Endometrial microvascular endothelial cells (primary cell): ENCODE measurements at regions not wholly inside any gene's neighbourhood (a gene's known extent, or its start where the extent isn't known, plus 50 kb on each side); places are given as distances from the start of the nearest gene placed in this dataset.
"Not testable (repeated sequence)": the region's sequence is repeated elsewhere in the genome, so short reads cannot be mapped to it uniquely, and the experiment has no call there.

Experiments used
- in situ Hi-C: cut with HindIII; loops from 2 replicates; pipeline ENCODE4 v1.10.0; 2017; ENCODE audit warnings: low sequenced_read_pairs, low pct_unique_long_range_greater_than_20kb; ENCODE audit errors: inconsistent ontology term

GRCh38 chr10:63930584-63930983, 409.4 kb downstream of the REEP3 start:
- in situ Hi-C loops = no loop called here

DNA sequence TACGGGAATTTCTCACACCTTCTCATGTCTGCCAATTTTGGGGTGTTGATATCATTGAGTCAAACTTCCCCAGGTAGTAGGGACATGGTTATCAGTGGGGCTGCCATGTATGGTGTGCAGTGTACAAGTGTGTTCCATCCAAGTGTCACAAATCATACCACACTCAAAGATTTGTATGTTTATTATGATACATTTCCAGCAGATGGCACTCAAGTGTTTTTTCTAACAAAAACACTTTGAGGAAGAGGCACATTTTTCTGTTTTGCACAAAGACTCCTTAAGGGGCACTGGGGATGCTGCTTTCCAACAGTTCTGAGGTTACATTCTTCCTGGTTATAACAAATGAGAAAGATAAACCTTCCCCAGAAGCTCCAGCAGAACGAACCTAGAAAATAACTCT, 414.5 kb downstream of the REEP3 start:
- in situ Hi-C loops = no loop called here

DNA sequence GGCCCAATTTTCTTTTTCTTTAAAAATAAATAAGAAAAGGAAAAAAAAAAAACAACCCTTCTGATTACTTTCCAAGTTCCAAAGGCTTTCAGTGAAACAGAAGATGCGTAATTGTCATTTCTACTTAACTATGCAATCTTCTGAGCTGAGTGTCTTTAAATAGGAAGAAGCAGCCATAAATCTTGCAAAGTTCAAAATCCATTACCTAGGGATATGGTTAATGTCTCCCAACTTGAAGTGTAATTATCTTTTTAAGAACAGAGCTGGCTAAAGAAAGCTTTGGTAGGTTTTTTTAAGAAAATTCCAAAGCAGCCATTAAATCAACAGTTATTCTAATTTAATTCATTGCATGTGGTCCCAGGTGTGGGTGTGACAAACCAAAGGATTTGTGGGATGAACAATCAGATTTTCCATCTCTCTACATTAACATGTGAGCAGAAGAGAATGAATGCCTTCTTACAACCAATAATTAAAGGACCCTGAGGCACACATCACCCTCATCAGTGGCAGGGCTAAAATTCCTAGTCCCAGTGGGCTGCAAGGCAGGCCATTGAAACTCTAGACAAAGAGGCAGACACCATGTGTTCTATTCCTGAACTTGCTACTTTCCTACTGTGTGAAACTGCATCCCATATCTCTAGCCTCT, 419.2 kb downstream of the REEP3 start:
- in situ Hi-C loops = no loop called here

GRCh38 chr10:63964406-63964805, 443.2 kb downstream of the REEP3 start:
- in situ Hi-C loops = no loop called here

DNA sequence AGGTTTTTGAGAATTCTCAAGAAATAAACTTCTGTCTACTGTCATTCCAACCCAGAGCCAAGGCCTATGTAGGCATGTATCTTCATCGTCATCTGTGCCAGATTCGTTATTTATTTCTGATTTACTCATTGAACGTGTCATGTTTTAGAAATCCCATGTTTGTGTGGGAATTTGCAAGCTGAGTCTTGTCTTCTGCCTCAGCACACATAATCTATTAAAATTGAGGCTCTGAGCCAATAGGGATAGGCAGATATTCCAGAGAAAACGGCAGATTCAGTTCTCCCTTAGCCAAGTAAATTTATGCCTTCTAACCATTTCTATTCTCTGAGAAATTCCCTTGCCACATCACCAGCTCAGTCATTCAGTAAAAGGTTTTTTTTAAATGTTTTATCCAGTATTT, 444.6 kb downstream of the REEP3 start:
- in situ Hi-C loops = no loop called here

GRCh38 chr10:63972949-63973827, 452.0 kb downstream of the REEP3 start:
- in situ Hi-C loops = no loop called here

- in situ Hi-C loops = no loop called here
Measured at GRCh38 chr10:63976538-63976937, 455.3 kb downstream of the REEP3 start.

DNA sequence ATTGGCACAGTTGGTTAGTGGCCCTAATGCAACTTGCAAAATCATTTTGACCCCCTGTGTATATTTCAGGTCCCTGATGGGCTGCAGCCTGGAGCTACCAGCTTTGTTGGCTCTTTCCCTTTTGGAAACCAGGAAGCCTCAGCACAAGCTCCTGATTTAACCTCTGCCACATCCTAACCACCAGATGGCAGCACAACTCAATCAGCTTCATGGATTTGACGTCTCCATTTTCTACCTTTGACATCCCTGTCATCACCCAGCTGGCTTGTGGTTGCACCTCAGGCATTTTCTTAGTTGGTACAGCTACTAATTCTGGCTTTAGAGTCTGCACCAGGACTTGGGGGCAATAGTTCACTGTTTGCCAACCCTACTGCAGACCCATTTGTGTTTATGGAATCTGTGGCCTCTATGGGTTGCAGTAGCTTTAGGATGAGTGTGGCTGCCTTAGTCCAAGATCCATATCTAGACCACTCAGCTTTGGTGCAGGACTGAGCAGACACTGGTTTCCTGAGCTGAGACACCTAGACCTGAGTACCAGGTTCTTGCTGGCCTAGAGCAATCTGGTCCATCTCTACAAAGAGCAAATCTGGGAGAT, 456.2 kb downstream of the REEP3 start:
- in situ Hi-C loops = no loop called here

DNA sequence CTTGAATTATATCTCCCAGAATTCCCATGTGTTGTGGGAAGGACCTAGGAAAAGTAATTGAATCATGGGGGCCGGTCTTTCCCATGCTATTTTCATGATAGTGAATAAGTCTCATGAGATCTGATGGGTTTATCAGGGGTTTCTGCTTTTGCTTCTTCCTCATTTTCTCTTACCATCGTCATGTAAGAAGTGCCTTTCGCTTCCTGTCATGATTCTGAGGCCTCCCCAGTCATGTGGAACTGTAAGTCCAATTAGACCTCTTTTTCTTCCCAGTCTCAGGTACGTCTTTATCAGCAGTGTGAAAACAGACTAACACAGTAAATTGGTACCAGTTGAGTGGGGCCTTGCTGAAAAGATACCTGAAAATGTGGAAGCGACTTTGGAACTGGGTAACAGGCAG, 459.7 kb downstream of the REEP3 start:
- in situ Hi-C loops = not testable (repeated sequence)

- in situ Hi-C loops = not testable (repeated sequence)
Measured at GRCh38 chr10:63984061-63984460, 462.9 kb downstream of the REEP3 start.

- in situ Hi-C loops = no loop called here
Measured at GRCh38 chr10:63986536-63986935, 465.3 kb downstream of the REEP3 start.

- in situ Hi-C loops = no loop called here
Measured at GRCh38 chr10:63987212-63987611, 466.0 kb downstream of the REEP3 start.

DNA sequence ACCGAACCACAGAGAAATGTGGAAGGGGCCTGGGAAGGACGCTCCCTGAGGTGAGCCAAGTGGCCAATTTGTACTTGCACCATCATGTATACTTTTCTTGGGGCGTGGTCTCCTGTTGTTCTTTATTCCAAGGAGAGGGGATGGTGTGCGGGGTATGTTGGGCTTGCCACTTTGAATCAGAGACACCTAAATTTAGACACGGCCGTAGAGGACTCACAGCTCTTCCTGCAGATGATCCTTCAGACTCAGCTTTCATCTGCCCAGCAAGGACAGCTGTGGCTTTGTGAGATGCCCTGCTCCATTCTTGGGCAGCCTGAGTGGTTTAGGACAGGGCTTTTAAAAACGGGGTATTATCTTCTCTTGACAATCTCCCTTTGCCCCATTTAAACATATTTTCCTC, 473.2 kb downstream of the REEP3 start:
- in situ Hi-C loops = no loop called here

- in situ Hi-C loops = no loop called here
Measured at GRCh38 chr10:64007157-64007556, 486.0 kb downstream of the REEP3 start.

DNA sequence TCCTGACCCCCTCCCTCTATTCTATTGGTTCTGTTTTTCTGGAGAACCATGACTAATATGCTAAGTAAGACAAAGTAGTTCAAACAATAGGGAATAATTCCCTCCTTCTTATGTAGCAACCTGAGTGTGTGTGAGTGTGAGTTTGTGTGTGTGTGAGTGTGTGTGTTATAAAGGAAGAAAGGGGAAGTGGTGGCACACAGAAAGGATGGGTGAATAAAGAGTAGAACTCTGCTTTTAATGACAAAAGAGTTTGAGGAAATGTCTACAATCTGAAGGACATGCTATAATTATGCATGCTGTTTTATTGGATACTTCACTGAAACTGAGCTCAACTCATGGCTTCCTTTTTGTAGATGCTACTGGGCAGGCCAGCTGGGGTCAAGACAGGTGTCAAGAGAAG, 489.5 kb downstream of the REEP3 start:
- in situ Hi-C loops = no loop called here

GRCh38 chr10:64011912-64012714, 490.9 kb downstream of the REEP3 start:
- in situ Hi-C loops = no loop called here

DNA sequence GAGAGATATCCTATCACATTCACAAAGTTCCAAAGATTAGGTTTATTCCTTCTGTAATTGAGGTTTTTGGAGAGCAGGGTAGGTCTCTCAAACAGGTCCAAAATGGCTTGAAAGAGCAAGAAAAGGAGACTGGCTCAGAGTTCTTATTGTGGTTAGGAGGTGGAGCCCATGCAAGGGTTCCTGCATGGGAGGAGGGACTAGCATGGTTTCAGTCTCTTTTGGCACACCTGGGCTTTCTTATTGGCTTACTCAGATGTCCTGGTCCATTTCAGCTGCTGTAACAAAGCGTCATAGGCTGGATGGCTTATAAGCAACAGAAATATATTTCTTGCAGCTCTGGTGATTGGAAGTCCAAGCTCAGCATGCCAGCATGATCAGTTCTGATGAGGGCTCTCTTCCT, 493.1 kb downstream of the REEP3 start:
- in situ Hi-C loops = no loop called here

DNA sequence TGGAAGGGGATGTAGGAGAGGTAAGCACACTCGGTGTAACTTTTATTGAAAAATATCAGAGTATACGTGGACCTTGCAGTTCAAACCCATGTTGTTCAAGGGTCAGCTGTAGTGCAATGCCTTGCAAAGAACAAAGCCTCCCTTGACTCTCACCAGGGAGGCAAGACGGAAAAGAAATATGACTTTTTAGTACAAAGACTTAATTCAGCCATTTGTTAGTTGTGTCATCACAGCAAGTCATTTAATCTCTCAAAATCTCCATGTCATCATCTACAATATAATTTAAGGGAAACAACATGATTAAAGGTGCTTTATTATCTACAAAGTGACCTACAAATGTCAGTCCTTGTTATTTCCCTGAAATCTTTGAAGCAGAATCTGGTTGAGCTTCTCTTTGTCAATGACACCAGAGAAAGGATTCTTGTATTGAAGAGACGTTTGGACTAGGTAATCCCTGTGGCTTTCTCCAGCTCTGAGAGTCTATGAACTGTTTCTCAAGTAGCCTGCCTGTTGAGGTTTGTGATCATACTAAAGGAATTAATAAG, 502.8 kb downstream of the REEP3 start:
- in situ Hi-C loops = no loop called here

GRCh38 chr10:64033711-64034110, 512.5 kb downstream of the REEP3 start:
- in situ Hi-C loops = no loop called here
